ENCODE measurements at regions not wholly inside any gene's neighbourhood (a gene's known extent, or its start where the extent isn't known, plus 50 kb on each side); places are given as distances from the start of the nearest gene placed in this dataset.

DNA sequence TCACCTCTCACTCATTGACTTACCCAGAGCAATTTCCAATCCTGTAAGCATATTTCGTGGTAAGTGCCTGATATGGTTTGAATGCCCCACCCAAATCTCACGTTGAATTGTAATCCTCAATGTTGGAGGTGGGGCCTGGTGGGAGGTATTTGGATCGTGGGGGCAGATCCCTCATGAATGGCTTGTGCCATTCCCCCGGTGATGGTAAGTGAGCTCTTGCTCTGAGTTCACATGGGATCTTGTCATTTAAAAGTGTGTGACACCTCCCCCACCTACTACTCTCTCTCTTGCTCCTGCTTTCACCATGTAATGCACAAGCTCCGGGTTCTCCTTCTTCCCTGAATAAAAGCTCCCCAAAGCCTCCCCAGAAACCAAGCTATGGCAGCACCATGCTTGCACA, 1165.5 kb downstream of the CDH12 start (continued):
- no peak for TF ChIP-seq ZKSCAN1 (IDR thresholded peaks at IDR 0.05; ENCODE audit: low read length)
- no peak for TF ChIP-seq ZNF761 (CRISPR knock-in tag; conservative IDR thresholded peaks at IDR 0.05)
- no peak for TF ChIP-seq ARNT2 (CRISPR knock-in tag; IDR thresholded peaks at IDR 0.05; ENCODE audit: low read depth)
- TF ChIP-seq, protein P1, sequence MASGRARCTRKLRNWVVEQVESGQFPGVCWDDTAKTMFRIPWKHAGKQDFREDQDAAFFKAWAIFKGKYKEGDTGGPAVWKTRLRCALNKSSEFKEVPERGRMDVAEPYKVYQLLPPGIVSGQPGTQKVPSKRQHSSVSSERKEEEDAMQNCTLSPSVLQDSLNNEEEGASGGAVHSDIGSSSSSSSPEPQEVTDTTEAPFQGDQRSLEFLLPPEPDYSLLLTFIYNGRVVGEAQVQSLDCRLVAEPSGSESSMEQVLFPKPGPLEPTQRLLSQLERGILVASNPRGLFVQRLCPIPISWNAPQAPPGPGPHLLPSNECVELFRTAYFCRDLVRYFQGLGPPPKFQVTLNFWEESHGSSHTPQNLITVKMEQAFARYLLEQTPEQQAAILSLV (CRISPR knock-in tag; IDR thresholded peaks at IDR 0.05; ENCODE audit: borderline replicate concordance) = no peak
- no peak for TF ChIP-seq HES4 (CRISPR knock-in tag; IDR thresholded peaks at IDR 0.05; ENCODE audit: borderline replicate concordance)
- no peak for TF ChIP-seq PCBP2 (optimal IDR thresholded peaks at IDR 0.05; ENCODE audit: low read depth, low read length, poor library complexity, severe bottlenecking)
- TF ChIP-seq, protein P2, sequence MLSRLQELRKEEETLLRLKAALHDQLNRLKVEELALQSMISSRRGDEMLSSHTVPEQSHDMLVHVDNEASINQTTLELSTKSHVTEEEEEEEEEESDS (CRISPR knock-in tag; IDR thresholded peaks at IDR 0.05; ENCODE audit: borderline replicate concordance) = no peak
- TF ChIP-seq ZNF652 (CRISPR knock-in tag; IDR thresholded peaks at IDR 0.05; ENCODE audit: borderline replicate concordance, low read depth) = no peak
- TF ChIP-seq NR3C1 (CRISPR knock-in tag; IDR thresholded peaks at IDR 0.05) = no peak
- no peak for TF ChIP-seq SAP130 (CRISPR knock-in tag; IDR thresholded peaks at IDR 0.05; ENCODE audit: low read depth)

DNA sequence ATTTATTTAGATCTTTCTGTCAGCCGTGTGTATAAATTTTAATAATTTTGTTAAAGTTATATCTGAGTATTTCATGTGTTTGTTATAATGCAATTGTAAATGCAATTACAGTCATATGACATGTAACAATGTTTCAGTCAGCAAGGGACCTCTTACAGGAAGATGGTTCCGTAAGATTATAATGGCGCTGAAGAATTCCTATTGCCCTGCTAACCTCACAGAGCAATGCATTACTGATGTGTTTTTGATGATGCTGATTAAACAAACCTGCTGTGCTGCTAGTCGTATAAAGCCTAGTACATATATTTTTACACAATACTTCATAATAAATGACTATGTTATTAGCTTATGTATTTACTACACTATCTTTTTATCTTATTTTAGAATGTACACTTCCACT, 1166.4 kb downstream of the CDH12 start:
- Histone ChIP-seq H3K27me3 (ENCODE audit: control insufficient read depth in 1 of 2, insufficient read depth in 2 of 2, low read length in 2 of 2) (no peaks in the 10 kb centered on the region), H4K20me1 (ENCODE audit: insufficient read depth, low read length) (no peaks in the 10 kb centered on the region), H3K27ac (ENCODE audit: extremely low read length, insufficient read depth, low read length) (no peak overlapping the region), H3K4me1 (ENCODE audit: insufficient read depth, low read length) (no peaks in the 10 kb centered on the region), H3K36me3 (replicated peaks in 1 of 2; ENCODE audit: control insufficient read depth in 1 of 2, insufficient read depth in 2 of 2, low read length in 2 of 2) (no peaks in the 10 kb centered on the region), H3K9ac (ENCODE audit: insufficient read depth, low read depth, low read length) (no peak overlapping the region), H3K4me2 (ENCODE audit: low read depth, low read length) (no peak overlapping the region), H3K4me3 (replicated peaks in 1 of 3; ENCODE audit: insufficient read depth in 1 of 3, low read depth in 2 of 3, low read length in 3 of 3) (no peak overlapping the region), H3K9me3 (ENCODE audit: low read length) (no peaks in the 10 kb centered on the region), H2AFZ (ENCODE audit: low read length) (no peak overlapping the region), H3K79me2 (ENCODE audit: insufficient read depth, low read length) (no peaks in the 10 kb centered on the region)
- BruUV-seq (replicated peaks) = no TSS peak
- TF ChIP-seq ZNF143 (CRISPR knock-in tag; IDR thresholded peaks at IDR 0.05) (no peak), ZFP90 (CRISPR knock-in tag; IDR thresholded peaks at IDR 0.05; ENCODE audit: borderline replicate concordance) (no peak), ISX (CRISPR knock-in tag; conservative IDR thresholded peaks at IDR 0.05) (no peak), ZNF703 (CRISPR knock-in tag; IDR thresholded peaks at IDR 0.05; ENCODE audit: borderline replicate concordance) (no peak), ZSCAN25 (CRISPR knock-in tag; IDR thresholded peaks at IDR 0.05) (no peak), WIZ (CRISPR knock-in tag; IDR thresholded peaks at IDR 0.05) (no peak)
- ATAC-seq (no peak), DNase-seq (ENCODE audit: low spot score) (no peak), FAIRE-seq (no peak)
- WGBS (ENCODE audit: low lambda C conversion rate) = 42% methylated on average over 4 of the region's 4 CpGs
- intact Hi-C loops (cut with micrococcal nuclease; ENCODE audit: unreplicated experiment) (no loop called here), in situ Hi-C loops (cut with HindIII; ENCODE audit: extremely low pct_ligation_motif_present, low pct_unique_long_range_greater_than_20kb) (no loop called here)
- ChIA-PET CTCF (ENCODE audit: low intra/inter-chr PET ratio, low total read pairs) (no interaction called here), POLR2A (no interaction called here)
